CD4-positive, alpha-beta T cell (primary cell): ENCODE measurements at regions not wholly inside any gene's neighbourhood (a gene's known extent, or its start where the extent isn't known, plus 50 kb on each side); places are given as distances from the start of the nearest gene placed in this dataset.

Experiments used
- ATAC-seq: fragments of 200-7000 bp; cut with Tn5 transposase; one replicate; pipeline ENCODE4 v1.10.0; 2022; ENCODE audit warnings: mild to moderate bottlenecking; ENCODE audit not compliant: poor library complexity
- CTCF ChIA-PET: fragments of 350-600 bp; sonication (Branson Sonifier 250); formaldehyde crosslinking; loops from one replicate; lab custom pipeline; 2021; ENCODE audit warnings: antibody characterized with exemption, inconsistent platforms; lab: Charles Lee
- POLR2A ChIA-PET: fragments of 350-600 bp; sonication (Branson Sonifier 250); formaldehyde crosslinking; loops from one replicate; lab custom pipeline; 2021; ENCODE audit warnings: antibody characterized with exemption, inconsistent platforms; lab: Charles Lee
- DNase-seq, 14 experiments: peaks; one replicate each; pipeline ENCODE4 v3.0.0-alpha.2; 2013 to 2020; ENCODE audit warnings: mixed read lengths in 2 of 14
- H3K27ac ChIP-seq, 2 donors: one replicate each; pipeline versions ENCODE4 v1.5.1 to v1.7.0; 2013; ENCODE audit warnings: low read length in 2 of 2, low read depth in 1 of 2, mild to moderate bottlenecking in 1 of 2
- H3K27me3 ChIP-seq, 2 experiments: 1 replicate in 1 of 2; 2 replicates in 1 of 2; pipeline versions ENCODE4 v1.6.1 to v1.7.0; 2013; ENCODE audit warnings: low read length in 2 of 2, control low read depth in 1 of 2, mild to moderate bottlenecking in 1 of 2, moderate library complexity in 1 of 2; ENCODE audit not compliant: insufficient read depth in 2 of 2, control insufficient read depth in 1 of 2
- H3K36me3 ChIP-seq: one replicate; pipeline ENCODE4 v1.6.1; 2013; ENCODE audit warnings: low read length, control low read depth; ENCODE audit not compliant: insufficient read depth
- H3K4me1 ChIP-seq: one replicate; pipeline ENCODE4 v1.6.1; 2013; ENCODE audit warnings: low read length, control low read depth; ENCODE audit not compliant: insufficient read depth
- H3K4me3 ChIP-seq: one replicate; pipeline ENCODE4 v1.5.1; 2013; ENCODE audit warnings: mild to moderate bottlenecking, low read length, moderate library complexity
- H3K9me3 ChIP-seq, 2 experiments: 1 replicate in 1 of 2; 2 replicates in 1 of 2; pipeline versions ENCODE4 v1.6.1 to v1.7.0; 2013; ENCODE audit warnings: low read length in 2 of 2, mild to moderate bottlenecking in 2 of 2, control low read depth in 1 of 2, moderate library complexity in 1 of 2; ENCODE audit not compliant: control insufficient read depth in 1 of 2, insufficient read depth in 1 of 2
- H3K27ac Mint-ChIP-seq: one replicate; pipeline ENCODE4 v1.8.0; 2020; ENCODE audit warnings: mixed read lengths
- H3K27me3 Mint-ChIP-seq: one replicate; pipeline ENCODE4 v1.8.0; 2021; ENCODE audit warnings: mixed read lengths
- H3K36me3 Mint-ChIP-seq: one replicate; pipeline ENCODE4 v1.8.0; 2021; ENCODE audit warnings: low read depth, mixed read lengths
- H3K4me1 Mint-ChIP-seq: one replicate; pipeline ENCODE4 v1.8.0; 2021; ENCODE audit warnings: low read depth, mixed read lengths
- H3K4me3 Mint-ChIP-seq: one replicate; pipeline ENCODE4 v1.8.0; 2020; ENCODE audit warnings: mild to moderate bottlenecking, mixed read lengths
- H3K9me3 Mint-ChIP-seq: one replicate; pipeline ENCODE4 v1.8.0; 2020; ENCODE audit warnings: mixed read lengths
- CTCF ChIP-seq: fragments of 200-600 bp; IDR thresholded peaks from one replicate; pipeline ENCODE4 v1.8.0; 2022; ENCODE audit warnings: antibody characterized with exemption, mild to moderate bottlenecking
- intact Hi-C, 2 experiments: fragments of 100-400 bp; cut with DNase I in 1 of 2; cut with micrococcal nuclease in 1 of 2; formaldehyde crosslinking; loops; one replicate each; pipeline versions ENCODE4 v1.15.1 to v1.9.0; 2023 to 2025; cut with DNase I, micrococcal nuclease

GRCh38 chr2:12934146-12934756 is 217.5 kb downstream of the TRIB2 start:
- intact Hi-C loops = loop anchor here (5.0 kb wide), 3 partner anchors 77 to 517 kb away; partner anchors contain the start of gene TRIB2 (in 1 of the 2)
- no peak overlapping the region for H3K27ac Mint-ChIP-seq

GRCh38 chr2:12935222-12935621 is 218.5 kb downstream of the TRIB2 start:
- Histone ChIP-seq H3K9me3 (no peaks in the 10 kb centered on the region), H3K27ac (no peak overlapping the region), H3K4me1 (no peaks in the 10 kb centered on the region), H3K36me3 (no peaks in the 10 kb centered on the region), H3K27me3 (no peaks in the 10 kb centered on the region), H3K4me3 (no peak overlapping the region)
- Mint-ChIP-seq H3K4me1 (peaks cover 6% of the 10 kb centered on the region), H3K4me3 (no peak overlapping the region), H3K36me3 (no peaks in the 10 kb centered on the region), H3K27me3 (peaks cover 5% of the 10 kb centered on the region), H3K27ac (no peak overlapping the region), H3K9me3 (no peaks in the 10 kb centered on the region)
- intact Hi-C loops = no loop called here
- TF ChIP-seq CTCF = no peak
- ChIA-PET POLR2A (no interaction called here), CTCF (no interaction called here)
- no peak for ATAC-seq
- no peak for DNase-seq

More at GRCh38 chr2:12934146-12934756, 217.5 kb downstream of the TRIB2 start:
- H3K27me3 ChIP-seq = no peaks in the 10 kb centered on the region
- TF ChIP-seq CTCF = no peak
- H3K4me3 ChIP-seq = no peak overlapping the region
- H3K4me1 ChIP-seq = no peaks in the 10 kb centered on the region
- Mint-ChIP-seq H3K4me3 (no peak overlapping the region), H3K9me3 (no peaks in the 10 kb centered on the region), H3K36me3 (no peaks in the 10 kb centered on the region), H3K27me3 (peaks cover 5% of the 10 kb centered on the region), H3K4me1 (peaks cover 11% of the 10 kb centered on the region)
- ATAC-seq (no peak), DNase-seq (no peak)
- H3K36me3 ChIP-seq = no peaks in the 10 kb centered on the region
- no peaks in the 10 kb centered on the region for H3K9me3 ChIP-seq
- ChIA-PET CTCF (no interaction called here), POLR2A (no interaction called here)
- no peak overlapping the region for H3K27ac ChIP-seq

GRCh38 chr2:12935796-12936195 is 219.1 kb downstream of the TRIB2 start:
- Histone ChIP-seq H3K27me3 (no peaks in the 10 kb centered on the region), H3K36me3 (no peaks in the 10 kb centered on the region), H3K9me3 (no peaks in the 10 kb centered on the region), H3K27ac (no peak overlapping the region), H3K4me1 (no peaks in the 10 kb centered on the region), H3K4me3 (no peak overlapping the region)
- no peak for ATAC-seq
- ChIA-PET CTCF (no interaction called here), POLR2A (no interaction called here)
- Mint-ChIP-seq H3K4me1 (peaks cover 6% of the 10 kb centered on the region), H3K4me3 (no peak overlapping the region), H3K36me3 (no peaks in the 10 kb centered on the region), H3K27me3 (peaks cover 5% of the 10 kb centered on the region), H3K27ac (no peak overlapping the region), H3K9me3 (no peaks in the 10 kb centered on the region)
- intact Hi-C loops = no loop called here
- TF ChIP-seq CTCF = no peak
- no peak for DNase-seq
